K562 (cell line): ENCODE measurements at regions not wholly inside any gene's neighbourhood (a gene's known extent, or its start where the extent isn't known, plus 50 kb on each side); places are given as distances from the start of the nearest gene placed in this dataset.

Source experiments
- L3MBTL2 ChIP-seq: fragments of 450-650 bp; IDR thresholded peaks from 2 replicates; pipeline ENCODE4 v1.6.1; 2016; ENCODE audit warnings: mild to moderate bottlenecking, moderate library complexity
- SAP30 ChIP-seq: fragments of 200-600 bp; sonication (generic); IDR thresholded peaks from 2 replicates; pipeline ENCODE4 v1.6.1; 2012; ENCODE audit warnings: borderline replicate concordance, low read depth, mild to moderate bottlenecking, moderate library complexity, low read length, control low read depth, inconsistent platforms; ENCODE audit not compliant: insufficient read depth, poor library complexity, severe bottlenecking
- WHSC1 ChIP-seq: IDR thresholded peaks from one replicate; pipeline ENCODE4 v1.6.1; 2012; ENCODE audit warnings: low read length, control low read depth, inconsistent platforms
- ZFX ChIP-seq: sonication (generic); formaldehyde crosslinking; IDR thresholded peaks from 2 replicates; pipeline ENCODE4 v1.8.0; 2022; ENCODE audit warnings: mild to moderate bottlenecking, missing genetic modification reagents, moderate library complexity
- ZKSCAN8 ChIP-seq: fragments of 200-800 bp; sonication (Bioruptor generic); IDR thresholded peaks from 2 replicates; pipeline ENCODE4 v1.6.1; 2016; ENCODE audit warnings: missing genetic modification characterization, missing compliant biosample characterization
- ZSCAN32 ChIP-seq: fragments of 450-650 bp; formaldehyde crosslinking; IDR thresholded peaks from 2 replicates; pipeline ENCODE4 v1.4.0; 2020; ENCODE audit warnings: mild to moderate bottlenecking, moderate library complexity
- TF ChIP-seq, protein P1 (sequence below), 2 experiments: fragments of 150-350 bp in 1 of 2; IDR thresholded peaks; 2 replicates each; pipeline ENCODE4 v1.6.1; 2012 to 2016; ENCODE audit warnings: low read depth in 2 of 2, low read length in 2 of 2, mild to moderate bottlenecking in 1 of 2, moderate library complexity in 1 of 2
- TF ChIP-seq, protein P2 (sequence below): fragments of 450-650 bp; formaldehyde crosslinking; IDR thresholded peaks from 2 replicates; pipeline ENCODE4 v1.4.0; 2020; ENCODE audit warnings: mild to moderate bottlenecking, moderate library complexity
- TF ChIP-seq, protein P3 (sequence below): fragments of 450-650 bp; IDR thresholded peaks from 2 replicates; pipeline ENCODE4 v1.6.1; 2016; ENCODE audit warnings: mild to moderate bottlenecking, moderate library complexity

DNA sequence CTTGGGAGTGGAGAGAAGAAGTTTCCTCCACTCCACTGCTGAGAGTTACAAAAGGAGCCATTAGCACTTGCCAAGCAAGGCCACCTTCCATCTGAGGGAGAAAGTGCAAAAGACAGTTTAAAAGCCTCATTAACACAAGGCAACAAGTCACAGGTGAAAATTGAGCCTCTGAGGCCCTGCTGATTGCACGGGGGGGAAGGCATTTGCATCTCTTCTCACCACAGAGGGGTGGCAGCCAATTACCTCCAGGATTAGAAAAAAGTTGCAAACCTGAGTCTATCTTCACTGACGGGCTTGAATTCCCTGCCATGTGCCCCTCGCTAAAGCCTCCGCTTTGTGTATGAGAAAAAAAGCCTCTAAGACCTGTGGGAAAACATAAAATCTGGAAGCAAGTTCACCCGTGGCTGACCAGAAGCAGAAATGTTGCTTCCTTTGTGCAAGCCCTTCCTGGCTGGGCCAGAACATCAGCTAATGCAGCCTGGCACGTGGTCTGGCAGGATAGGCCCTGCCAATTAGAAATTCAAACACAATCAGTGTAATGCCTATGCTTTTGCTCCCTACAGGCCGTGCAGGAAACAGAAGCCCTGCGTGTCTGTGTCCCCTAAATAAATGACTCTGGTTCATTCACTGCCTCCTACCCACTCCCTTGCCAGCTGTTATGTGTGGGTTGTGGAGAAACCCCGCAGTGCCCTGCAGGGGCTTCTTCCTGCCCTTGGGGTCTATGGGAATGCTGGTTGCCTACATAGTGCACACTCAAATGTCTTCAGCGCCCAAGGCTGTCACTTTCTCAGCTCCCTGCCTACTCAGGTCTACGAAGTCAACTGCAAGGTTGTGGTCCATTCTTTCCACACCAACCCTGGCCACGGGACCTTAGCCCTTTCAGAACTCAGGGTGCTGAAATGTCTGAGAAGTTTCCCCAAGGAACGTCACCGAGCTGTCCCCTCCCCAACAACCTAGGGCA, 150.2 kb downstream of the UQCRFS1 start (continued):
- TF ChIP-seq SAP30 = no peak
- TF ChIP-seq L3MBTL2 = no peak
- no peak for TF ChIP-seq WHSC1
- TF ChIP-seq, protein P1, sequence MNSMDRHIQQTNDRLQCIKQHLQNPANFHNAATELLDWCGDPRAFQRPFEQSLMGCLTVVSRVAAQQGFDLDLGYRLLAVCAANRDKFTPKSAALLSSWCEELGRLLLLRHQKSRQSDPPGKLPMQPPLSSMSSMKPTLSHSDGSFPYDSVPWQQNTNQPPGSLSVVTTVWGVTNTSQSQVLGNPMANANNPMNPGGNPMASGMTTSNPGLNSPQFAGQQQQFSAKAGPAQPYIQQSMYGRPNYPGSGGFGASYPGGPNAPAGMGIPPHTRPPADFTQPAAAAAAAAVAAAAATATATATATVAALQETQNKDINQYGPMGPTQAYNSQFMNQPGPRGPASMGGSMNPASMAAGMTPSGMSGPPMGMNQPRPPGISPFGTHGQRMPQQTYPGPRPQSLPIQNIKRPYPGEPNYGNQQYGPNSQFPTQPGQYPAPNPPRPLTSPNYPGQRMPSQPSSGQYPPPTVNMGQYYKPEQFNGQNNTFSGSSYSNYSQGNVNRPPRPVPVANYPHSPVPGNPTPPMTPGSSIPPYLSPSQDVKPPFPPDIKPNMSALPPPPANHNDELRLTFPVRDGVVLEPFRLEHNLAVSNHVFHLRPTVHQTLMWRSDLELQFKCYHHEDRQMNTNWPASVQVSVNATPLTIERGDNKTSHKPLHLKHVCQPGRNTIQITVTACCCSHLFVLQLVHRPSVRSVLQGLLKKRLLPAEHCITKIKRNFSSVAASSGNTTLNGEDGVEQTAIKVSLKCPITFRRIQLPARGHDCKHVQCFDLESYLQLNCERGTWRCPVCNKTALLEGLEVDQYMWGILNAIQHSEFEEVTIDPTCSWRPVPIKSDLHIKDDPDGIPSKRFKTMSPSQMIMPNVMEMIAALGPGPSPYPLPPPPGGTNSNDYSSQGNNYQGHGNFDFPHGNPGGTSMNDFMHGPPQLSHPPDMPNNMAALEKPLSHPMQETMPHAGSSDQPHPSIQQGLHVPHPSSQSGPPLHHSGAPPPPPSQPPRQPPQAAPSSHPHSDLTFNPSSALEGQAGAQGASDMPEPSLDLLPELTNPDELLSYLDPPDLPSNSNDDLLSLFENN (IDR thresholded peaks at IDR 0.05; ENCODE audit: low read depth in 2 of 2, low read length in 2 of 2) = no peak
- TF ChIP-seq, protein P2, sequence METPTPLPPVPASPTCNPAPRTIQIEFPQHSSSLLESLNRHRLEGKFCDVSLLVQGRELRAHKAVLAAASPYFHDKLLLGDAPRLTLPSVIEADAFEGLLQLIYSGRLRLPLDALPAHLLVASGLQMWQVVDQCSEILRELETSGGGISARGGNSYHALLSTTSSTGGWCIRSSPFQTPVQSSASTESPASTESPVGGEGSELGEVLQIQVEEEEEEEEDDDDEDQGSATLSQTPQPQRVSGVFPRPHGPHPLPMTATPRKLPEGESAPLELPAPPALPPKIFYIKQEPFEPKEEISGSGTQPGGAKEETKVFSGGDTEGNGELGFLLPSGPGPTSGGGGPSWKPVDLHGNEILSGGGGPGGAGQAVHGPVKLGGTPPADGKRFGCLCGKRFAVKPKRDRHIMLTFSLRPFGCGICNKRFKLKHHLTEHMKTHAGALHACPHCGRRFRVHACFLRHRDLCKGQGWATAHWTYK (CRISPR knock-in tag) = no peak
- no peak for TF ChIP-seq ZKSCAN8
- no peak for TF ChIP-seq ZSCAN32 (CRISPR knock-in tag)
- no peak for TF ChIP-seq ZFX (CRISPR knock-in tag)
- TF ChIP-seq, protein P3, sequence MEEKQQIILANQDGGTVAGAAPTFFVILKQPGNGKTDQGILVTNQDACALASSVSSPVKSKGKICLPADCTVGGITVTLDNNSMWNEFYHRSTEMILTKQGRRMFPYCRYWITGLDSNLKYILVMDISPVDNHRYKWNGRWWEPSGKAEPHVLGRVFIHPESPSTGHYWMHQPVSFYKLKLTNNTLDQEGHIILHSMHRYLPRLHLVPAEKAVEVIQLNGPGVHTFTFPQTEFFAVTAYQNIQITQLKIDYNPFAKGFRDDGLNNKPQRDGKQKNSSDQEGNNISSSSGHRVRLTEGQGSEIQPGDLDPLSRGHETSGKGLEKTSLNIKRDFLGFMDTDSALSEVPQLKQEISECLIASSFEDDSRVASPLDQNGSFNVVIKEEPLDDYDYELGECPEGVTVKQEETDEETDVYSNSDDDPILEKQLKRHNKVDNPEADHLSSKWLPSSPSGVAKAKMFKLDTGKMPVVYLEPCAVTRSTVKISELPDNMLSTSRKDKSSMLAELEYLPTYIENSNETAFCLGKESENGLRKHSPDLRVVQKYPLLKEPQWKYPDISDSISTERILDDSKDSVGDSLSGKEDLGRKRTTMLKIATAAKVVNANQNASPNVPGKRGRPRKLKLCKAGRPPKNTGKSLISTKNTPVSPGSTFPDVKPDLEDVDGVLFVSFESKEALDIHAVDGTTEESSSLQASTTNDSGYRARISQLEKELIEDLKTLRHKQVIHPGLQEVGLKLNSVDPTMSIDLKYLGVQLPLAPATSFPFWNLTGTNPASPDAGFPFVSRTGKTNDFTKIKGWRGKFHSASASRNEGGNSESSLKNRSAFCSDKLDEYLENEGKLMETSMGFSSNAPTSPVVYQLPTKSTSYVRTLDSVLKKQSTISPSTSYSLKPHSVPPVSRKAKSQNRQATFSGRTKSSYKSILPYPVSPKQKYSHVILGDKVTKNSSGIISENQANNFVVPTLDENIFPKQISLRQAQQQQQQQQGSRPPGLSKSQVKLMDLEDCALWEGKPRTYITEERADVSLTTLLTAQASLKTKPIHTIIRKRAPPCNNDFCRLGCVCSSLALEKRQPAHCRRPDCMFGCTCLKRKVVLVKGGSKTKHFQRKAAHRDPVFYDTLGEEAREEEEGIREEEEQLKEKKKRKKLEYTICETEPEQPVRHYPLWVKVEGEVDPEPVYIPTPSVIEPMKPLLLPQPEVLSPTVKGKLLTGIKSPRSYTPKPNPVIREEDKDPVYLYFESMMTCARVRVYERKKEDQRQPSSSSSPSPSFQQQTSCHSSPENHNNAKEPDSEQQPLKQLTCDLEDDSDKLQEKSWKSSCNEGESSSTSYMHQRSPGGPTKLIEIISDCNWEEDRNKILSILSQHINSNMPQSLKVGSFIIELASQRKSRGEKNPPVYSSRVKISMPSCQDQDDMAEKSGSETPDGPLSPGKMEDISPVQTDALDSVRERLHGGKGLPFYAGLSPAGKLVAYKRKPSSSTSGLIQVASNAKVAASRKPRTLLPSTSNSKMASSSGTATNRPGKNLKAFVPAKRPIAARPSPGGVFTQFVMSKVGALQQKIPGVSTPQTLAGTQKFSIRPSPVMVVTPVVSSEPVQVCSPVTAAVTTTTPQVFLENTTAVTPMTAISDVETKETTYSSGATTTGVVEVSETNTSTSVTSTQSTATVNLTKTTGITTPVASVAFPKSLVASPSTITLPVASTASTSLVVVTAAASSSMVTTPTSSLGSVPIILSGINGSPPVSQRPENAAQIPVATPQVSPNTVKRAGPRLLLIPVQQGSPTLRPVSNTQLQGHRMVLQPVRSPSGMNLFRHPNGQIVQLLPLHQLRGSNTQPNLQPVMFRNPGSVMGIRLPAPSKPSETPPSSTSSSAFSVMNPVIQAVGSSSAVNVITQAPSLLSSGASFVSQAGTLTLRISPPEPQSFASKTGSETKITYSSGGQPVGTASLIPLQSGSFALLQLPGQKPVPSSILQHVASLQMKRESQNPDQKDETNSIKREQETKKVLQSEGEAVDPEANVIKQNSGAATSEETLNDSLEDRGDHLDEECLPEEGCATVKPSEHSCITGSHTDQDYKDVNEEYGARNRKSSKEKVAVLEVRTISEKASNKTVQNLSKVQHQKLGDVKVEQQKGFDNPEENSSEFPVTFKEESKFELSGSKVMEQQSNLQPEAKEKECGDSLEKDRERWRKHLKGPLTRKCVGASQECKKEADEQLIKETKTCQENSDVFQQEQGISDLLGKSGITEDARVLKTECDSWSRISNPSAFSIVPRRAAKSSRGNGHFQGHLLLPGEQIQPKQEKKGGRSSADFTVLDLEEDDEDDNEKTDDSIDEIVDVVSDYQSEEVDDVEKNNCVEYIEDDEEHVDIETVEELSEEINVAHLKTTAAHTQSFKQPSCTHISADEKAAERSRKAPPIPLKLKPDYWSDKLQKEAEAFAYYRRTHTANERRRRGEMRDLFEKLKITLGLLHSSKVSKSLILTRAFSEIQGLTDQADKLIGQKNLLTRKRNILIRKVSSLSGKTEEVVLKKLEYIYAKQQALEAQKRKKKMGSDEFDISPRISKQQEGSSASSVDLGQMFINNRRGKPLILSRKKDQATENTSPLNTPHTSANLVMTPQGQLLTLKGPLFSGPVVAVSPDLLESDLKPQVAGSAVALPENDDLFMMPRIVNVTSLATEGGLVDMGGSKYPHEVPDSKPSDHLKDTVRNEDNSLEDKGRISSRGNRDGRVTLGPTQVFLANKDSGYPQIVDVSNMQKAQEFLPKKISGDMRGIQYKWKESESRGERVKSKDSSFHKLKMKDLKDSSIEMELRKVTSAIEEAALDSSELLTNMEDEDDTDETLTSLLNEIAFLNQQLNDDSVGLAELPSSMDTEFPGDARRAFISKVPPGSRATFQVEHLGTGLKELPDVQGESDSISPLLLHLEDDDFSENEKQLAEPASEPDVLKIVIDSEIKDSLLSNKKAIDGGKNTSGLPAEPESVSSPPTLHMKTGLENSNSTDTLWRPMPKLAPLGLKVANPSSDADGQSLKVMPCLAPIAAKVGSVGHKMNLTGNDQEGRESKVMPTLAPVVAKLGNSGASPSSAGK = no peak
- TF ChIP-seq, all 486 proteins: peak for 0
